ENCODE measurements at regions not wholly inside any gene's neighbourhood (a gene's known extent, or its start where the extent isn't known, plus 50 kb on each side); places are given as distances from the start of the nearest gene placed in this dataset.

GRCh38 chr5:107322936-107323335 is 347.8 kb downstream of the EFNA5 start:
- CTCF ChIA-PET: no interaction called here
- Histone ChIP-seq H3K27me3 (ENCODE audit: control insufficient read depth, insufficient read depth, low read length) (no peaks in the 10 kb centered on the region), H3K4me3 (ENCODE audit: insufficient read depth, low read depth, low read length) (no peak overlapping the region), H3K9ac (ENCODE audit: low read depth, low read length) (no peak overlapping the region), H3K4me2 (ENCODE audit: low read depth, low read length) (no peak overlapping the region), H2BK15ac (ENCODE audit: low read depth, low read length) (no peak overlapping the region), H3K56ac (ENCODE audit: extremely low read depth, insufficient read depth, low read length) (no peak overlapping the region), H3K14ac (replicated peaks; ENCODE audit: low read depth, low read length) (no peak overlapping the region), H3K27ac (ENCODE audit: insufficient read depth, low read length) (no peak overlapping the region), H3K18ac (ENCODE audit: low read depth, low read length) (no peak overlapping the region), H3K23ac (ENCODE audit: low read depth, low read length) (no peak overlapping the region), H3K4ac (ENCODE audit: low read depth, low read length) (no peak overlapping the region), H2AK9ac (replicated peaks; ENCODE audit: low read depth, low read length, poor library complexity) (no peak overlapping the region), H2BK20ac (ENCODE audit: low read depth, low read length) (no peak overlapping the region), H3K4me1 (ENCODE audit: control insufficient read depth, insufficient read depth, low read length) (no peaks in the 10 kb centered on the region; the same call in 1 of the 2 replicates), H3K79me1 (ENCODE audit: low read depth in 1 of 2, low read length in 2 of 2) (no peaks in the 10 kb centered on the region), H2AFZ (replicated peaks; ENCODE audit: low read length, poor library complexity) (no peak overlapping the region), H3K9me3 (ENCODE audit: control insufficient read depth, insufficient read depth, low read length) (no peaks in the 10 kb centered on the region), H4K8ac (ENCODE audit: low read depth in 2 of 2, low read length in 2 of 2) (no peak overlapping the region), H3K9me1 (ENCODE audit: insufficient read depth, low read length) (no peaks in the 10 kb centered on the region), H4K5ac (ENCODE audit: low read depth, low read length) (no peak overlapping the region), H2BK5ac (ENCODE audit: low read depth, low read length, poor library complexity, severe bottlenecking) (no peak overlapping the region), H3K36me3 (ENCODE audit: control insufficient read depth, insufficient read depth, low read length) (no peaks in the 10 kb centered on the region), H2BK120ac (ENCODE audit: low read depth, low read length) (no peak overlapping the region), H2AK5ac (ENCODE audit: low read depth, low read length) (no peak overlapping the region), H4K20me1 (ENCODE audit: insufficient read depth, low read length) (no peaks in the 10 kb centered on the region), H4K91ac (ENCODE audit: insufficient read depth, low read depth, low read length) (no peak overlapping the region)
- no TSS peak for BruUV-seq (replicated peaks)
- no CpG with 5 or more reads among the region's 5 CpGs for WGBS, 2 experiments (ENCODE audit: extremely low coverage in 2 of 2, insufficient read length in 1 of 2)
- intact Hi-C loops (cut with micrococcal nuclease): no loop called here
- dilution Hi-C loops (cut with HindIII; ENCODE audit: low sequenced_read_pairs, unreplicated experiment): no loop called here
- ATAC-seq (ENCODE audit: low read depth): peak; percentile 17; the same call in 1 of the 2 replicates
- TF ChIP-seq, protein P1, sequence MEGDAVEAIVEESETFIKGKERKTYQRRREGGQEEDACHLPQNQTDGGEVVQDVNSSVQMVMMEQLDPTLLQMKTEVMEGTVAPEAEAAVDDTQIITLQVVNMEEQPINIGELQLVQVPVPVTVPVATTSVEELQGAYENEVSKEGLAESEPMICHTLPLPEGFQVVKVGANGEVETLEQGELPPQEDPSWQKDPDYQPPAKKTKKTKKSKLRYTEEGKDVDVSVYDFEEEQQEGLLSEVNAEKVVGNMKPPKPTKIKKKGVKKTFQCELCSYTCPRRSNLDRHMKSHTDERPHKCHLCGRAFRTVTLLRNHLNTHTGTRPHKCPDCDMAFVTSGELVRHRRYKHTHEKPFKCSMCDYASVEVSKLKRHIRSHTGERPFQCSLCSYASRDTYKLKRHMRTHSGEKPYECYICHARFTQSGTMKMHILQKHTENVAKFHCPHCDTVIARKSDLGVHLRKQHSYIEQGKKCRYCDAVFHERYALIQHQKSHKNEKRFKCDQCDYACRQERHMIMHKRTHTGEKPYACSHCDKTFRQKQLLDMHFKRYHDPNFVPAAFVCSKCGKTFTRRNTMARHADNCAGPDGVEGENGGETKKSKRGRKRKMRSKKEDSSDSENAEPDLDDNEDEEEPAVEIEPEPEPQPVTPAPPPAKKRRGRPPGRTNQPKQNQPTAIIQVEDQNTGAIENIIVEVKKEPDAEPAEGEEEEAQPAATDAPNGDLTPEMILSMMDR (conservative IDR thresholded peaks at IDR 0.05; ENCODE audit: low read depth, low read length): no peak
- TF ChIP-seq RAD21 (IDR thresholded peaks at IDR 0.05; ENCODE audit: low read length): no peak
- no peak for TF ChIP-seq SMC3 (IDR thresholded peaks at IDR 0.05; ENCODE audit: low read depth, low read length)
- POLR2A ChIA-PET (ENCODE audit: unreplicated experiment): no interaction called here
- in situ Hi-C loops (cut with MboI; ENCODE audit: low sequenced_read_pairs): no loop called here
- DNase-seq: peak; percentile 11

All from IMR-90 (cell line).